ENCODE measurements at regions not wholly inside any gene's neighbourhood (a gene's known extent, or its start where the extent isn't known, plus 50 kb on each side); places are given as distances from the start of the nearest gene placed in this dataset.

- H2BK15ac ChIP-seq (ENCODE audit: low read length) = no peak overlapping the region
- H2AK5ac ChIP-seq (ENCODE audit: low read depth, low read length) = no peak overlapping the region
- no peaks in the 10 kb centered on the region for H3K79me2 ChIP-seq (ENCODE audit: control insufficient read depth in 1 of 2, insufficient read depth in 2 of 2, low read length in 2 of 2)
- H2AFZ ChIP-seq (ENCODE audit: low read length) = no peak overlapping the region
- H3K56ac ChIP-seq (replicated peaks; ENCODE audit: insufficient read length, low read depth, low read length) = no peak overlapping the region
- no peak overlapping the region for H3K18ac ChIP-seq (ENCODE audit: extremely low read depth, low read length)
- H4K20me1 ChIP-seq (replicated peaks in 1 of 2; ENCODE audit: control insufficient read depth in 1 of 2, insufficient read depth in 2 of 2, low read length in 2 of 2) = no peaks in the 10 kb centered on the region
- no peak overlapping the region for H2BK20ac ChIP-seq (ENCODE audit: low read length)
- H3K23ac ChIP-seq (ENCODE audit: insufficient read length) = no peak overlapping the region
- H3K27ac ChIP-seq (ENCODE audit: low read depth, low read length) = no peak overlapping the region
- H3K9me3 ChIP-seq (ENCODE audit: insufficient read depth in 2 of 2, low read depth in 1 of 2, low read length in 1 of 2) = no peaks in the 10 kb centered on the region
- no peak overlapping the region for H2BK5ac ChIP-seq (ENCODE audit: low read depth, low read length)
- no peaks in the 10 kb centered on the region for H3K27me3 ChIP-seq (replicated peaks in 1 of 4; ENCODE audit: control insufficient read depth in 3 of 4, extremely low read depth in 1 of 4, insufficient read depth in 3 of 4, low read length in 3 of 4)
- H2BK120ac ChIP-seq (replicated peaks; ENCODE audit: low read depth, low read length) = no peak overlapping the region
- no peak overlapping the region for H4K5ac ChIP-seq (ENCODE audit: insufficient read length, low read depth, low read length)
- no peak for DNase-seq (ENCODE audit: low read depth in 1 of 2, low spot score in 2 of 2)
- ChIA-PET CTCF (ENCODE audit: partially characterized antibody) (no interaction called here), POLR2A (ENCODE audit: partially characterized antibody) (no interaction called here)
- H3K4me2 ChIP-seq (ENCODE audit: insufficient read depth in 1 of 2, low read depth in 2 of 2, low read length in 2 of 2) = no peak overlapping the region
- H4K91ac ChIP-seq (replicated peaks; ENCODE audit: insufficient read length, low read length) = no peak overlapping the region
- H3K9ac ChIP-seq (replicated peaks in 1 of 4; ENCODE audit: extremely low read depth in 1 of 4, low read depth in 3 of 4, low read length in 3 of 4) = no peak overlapping the region
- WGBS, 2 experiments (ENCODE audit: extremely low coverage in 1 of 2, insufficient coverage in 1 of 2, insufficient read length in 1 of 2, insufficient replicate concordance in 2 of 2, low coverage in 1 of 2, low lambda C conversion rate in 2 of 2, missing lambda C conversion rate in 1 of 2) = 100% methylated on average over 2 of the region's 2 CpGs; no CpG with 5 or more reads in 1 of the 2 experiments
- H3K4ac ChIP-seq (replicated peaks; ENCODE audit: insufficient read length, low read depth, low read length) = no peak overlapping the region
- H3K23me2 ChIP-seq (ENCODE audit: low read depth, low read length) = no peaks in the 10 kb centered on the region
- FAIRE-seq = no peak
- no peak overlapping the region for H2BK12ac ChIP-seq (ENCODE audit: low read depth, low read length)
- no peaks in the 10 kb centered on the region for H3K36me3 ChIP-seq (ENCODE audit: control insufficient read depth in 2 of 4, insufficient read depth in 4 of 4, low read length in 3 of 4)
- H3K4me3 ChIP-seq (ENCODE audit: extremely low read depth in 1 of 4, insufficient read depth in 2 of 4, low read depth in 3 of 4, low read length in 4 of 4) = no peak overlapping the region
- no peaks in the 10 kb centered on the region for H3K79me1 ChIP-seq (ENCODE audit: low read depth, low read length)
- no peaks in the 10 kb centered on the region for H3K4me1 ChIP-seq (replicated peaks in 1 of 4; ENCODE audit: control insufficient read depth in 3 of 4, insufficient read depth in 4 of 4, low read length in 3 of 4)
- no peak overlapping the region for H4K8ac ChIP-seq (ENCODE audit: extremely low read depth, insufficient read depth, low read length)
- H3K14ac ChIP-seq (ENCODE audit: insufficient read length) = no peak overlapping the region
- no peak for TF ChIP-seq RFX5 (IDR thresholded peaks at IDR 0.05; ENCODE audit: borderline replicate concordance, low read depth, low read length)
- TF ChIP-seq CBX5 (IDR thresholded peaks at IDR 0.05; ENCODE audit: low read depth, low read length) = no peak
- no peak for TF ChIP-seq SIN3A (conservative IDR thresholded peaks at IDR 0.05 in 1 of 2, IDR thresholded peaks at IDR 0.05 in 1 of 2; ENCODE audit: low read depth in 1 of 2, low read length in 2 of 2)
- TF ChIP-seq TBP (IDR thresholded peaks at IDR 0.05; ENCODE audit: low read depth, low read length) = no peak
- TF ChIP-seq ASH2L (IDR thresholded peaks at IDR 0.05; ENCODE audit: low read length) = no peak
- no peak for TF ChIP-seq POLR2AphosphoS5 (IDR thresholded peaks at IDR 0.05; ENCODE audit: low read depth, low read length)
- no peak for TF ChIP-seq SP4 (IDR thresholded peaks at IDR 0.05; ENCODE audit: low read length)
- TF ChIP-seq GTF2F1 (IDR thresholded peaks at IDR 0.05; ENCODE audit: borderline replicate concordance, low read depth, low read length) = no peak
- TF ChIP-seq SRF (IDR thresholded peaks at IDR 0.05; ENCODE audit: low read depth, low read length) = no peak
Measured at GRCh38 chr6:120262354-120262753, 912.8 kb upstream of the MAN1A1 start.
